ENCODE measurements at regions not wholly inside any gene's neighbourhood (a gene's known extent, or its start where the extent isn't known, plus 50 kb on each side); places are given as distances from the start of the nearest gene placed in this dataset.

DNA sequence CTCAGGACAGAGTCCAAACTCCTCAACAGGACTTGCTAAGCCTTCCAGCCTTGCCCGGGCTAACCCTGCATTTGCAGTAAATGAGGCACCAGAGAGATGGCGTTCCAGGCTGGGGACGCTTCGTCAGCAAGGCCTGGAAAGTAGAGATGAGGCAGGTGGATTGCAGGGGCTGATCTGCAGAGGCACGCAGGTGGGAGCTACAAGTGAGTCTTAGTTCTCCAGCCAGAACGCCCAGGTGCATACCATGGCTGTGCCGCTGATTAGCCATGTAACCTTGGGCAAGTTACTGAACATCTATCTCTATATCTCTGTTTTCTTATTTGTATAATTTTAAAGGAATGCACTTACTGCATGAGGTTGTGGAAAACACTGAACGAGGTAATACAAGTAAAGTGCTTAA lies 52.7 kb upstream of the BARX2 start:
- TF ChIP-seq, protein P1, sequence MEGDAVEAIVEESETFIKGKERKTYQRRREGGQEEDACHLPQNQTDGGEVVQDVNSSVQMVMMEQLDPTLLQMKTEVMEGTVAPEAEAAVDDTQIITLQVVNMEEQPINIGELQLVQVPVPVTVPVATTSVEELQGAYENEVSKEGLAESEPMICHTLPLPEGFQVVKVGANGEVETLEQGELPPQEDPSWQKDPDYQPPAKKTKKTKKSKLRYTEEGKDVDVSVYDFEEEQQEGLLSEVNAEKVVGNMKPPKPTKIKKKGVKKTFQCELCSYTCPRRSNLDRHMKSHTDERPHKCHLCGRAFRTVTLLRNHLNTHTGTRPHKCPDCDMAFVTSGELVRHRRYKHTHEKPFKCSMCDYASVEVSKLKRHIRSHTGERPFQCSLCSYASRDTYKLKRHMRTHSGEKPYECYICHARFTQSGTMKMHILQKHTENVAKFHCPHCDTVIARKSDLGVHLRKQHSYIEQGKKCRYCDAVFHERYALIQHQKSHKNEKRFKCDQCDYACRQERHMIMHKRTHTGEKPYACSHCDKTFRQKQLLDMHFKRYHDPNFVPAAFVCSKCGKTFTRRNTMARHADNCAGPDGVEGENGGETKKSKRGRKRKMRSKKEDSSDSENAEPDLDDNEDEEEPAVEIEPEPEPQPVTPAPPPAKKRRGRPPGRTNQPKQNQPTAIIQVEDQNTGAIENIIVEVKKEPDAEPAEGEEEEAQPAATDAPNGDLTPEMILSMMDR (IDR thresholded peaks at IDR 0.05), result no peak
- TF ChIP-seq NFYB (CRISPR knock-in tag; conservative IDR thresholded peaks at IDR 0.05; ENCODE audit: low read depth), result no peak
